HepG2 (cell line): ENCODE measurements at regions not wholly inside any gene's neighbourhood (a gene's known extent, or its start where the extent isn't known, plus 50 kb on each side); places are given as distances from the start of the nearest gene placed in this dataset.

Experiments
- ATAC-seq: fragments of 200-7000 bp; cut with Tn5 transposase; 3 replicates; pipeline ENCODE4 v1.9.1; 2020; ENCODE audit warnings: mild to moderate bottlenecking, moderate library complexity
- BruUV-seq: library from RNA; stranded (reverse); fragments of 400-500 nt; replicated peaks from 2 replicates; lab custom pipeline; 2021; lab: Mats Ljungman, UMichigan
- CTCF ChIA-PET: fragments of 300-600 bp; formaldehyde crosslinking; extraction: SDS; loops from one replicate; lab custom pipeline; 2021; ENCODE audit warnings: low total read pairs, inconsistent platforms, low intra/inter-chr PET ratio; lab: Yijun Ruan, JAX
- POLR2A ChIA-PET: fragments of 350-600 bp; sonication (Branson Sonifier 250); formaldehyde crosslinking; loops from one replicate; lab custom pipeline; 2020; ENCODE audit warnings: antibody characterized with exemption, inconsistent platforms; lab: Yijun Ruan, JAX
- DNase-seq: peaks from one replicate; pipeline ENCODE4 v3.0.0-alpha.2; 2015; ENCODE audit warnings: low spot score
- FAIRE-seq: peaks from 3 replicates; lab custom pipeline; 2011; peaks lifted over from hg19 to GRCh38; lab: Jason Lieb, UNC
- H2AFZ ChIP-seq: one replicate; pipeline ENCODE4 v1.6.1; 2011; ENCODE audit warnings: low read length, inconsistent platforms
- H3K27ac ChIP-seq: fragments of 300-600 bp; 3 replicates; pipeline ENCODE4 v1.8.0; 2011; ENCODE audit warnings: mixed run types, mild to moderate bottlenecking, mixed read lengths, low read length, inconsistent platforms; ENCODE audit not compliant: insufficient read depth; ENCODE audit errors: extremely low read length
- H3K27me3 ChIP-seq, 2 experiments: fragments of 200-600 bp in 1 of 2; 2 replicates in 1 of 2; 3 replicates in 1 of 2; pipeline versions ENCODE4 v1.6.0 to v1.8.0; 2011; ENCODE audit warnings: low read length in 2 of 2, mild to moderate bottlenecking in 2 of 2, moderate library complexity in 2 of 2, inconsistent platforms in 1 of 2; ENCODE audit not compliant: insufficient read depth in 2 of 2, control insufficient read depth in 1 of 2
- H3K36me3 ChIP-seq, 2 experiments: fragments of 200-600 bp in 1 of 2; replicated peaks in 1 of 2; 2 replicates in 1 of 2; 3 replicates in 1 of 2; pipeline versions ENCODE4 v1.5.1 to v1.8.0; 2011; ENCODE audit warnings: low read length in 2 of 2, inconsistent platforms in 1 of 2; ENCODE audit not compliant: insufficient read depth in 2 of 2, control insufficient read depth in 1 of 2
- H3K4me1 ChIP-seq: 2 replicates; pipeline ENCODE4 v1.5.1; 2012; ENCODE audit warnings: low read length, inconsistent platforms; ENCODE audit not compliant: insufficient read depth
- H3K4me2 ChIP-seq: 2 replicates; pipeline ENCODE4 v1.6.0; 2011; ENCODE audit warnings: low read depth, low read length, inconsistent platforms
- H3K4me3 ChIP-seq, 3 experiments: fragments of 200-600 bp in 1 of 3; sonication (generic), shearing (Covaris generic) in 1 of 3; replicated peaks in 1 of 3; 2 replicates each; pipeline ENCODE4 v1.5.1; 2011 to 2016; ENCODE audit warnings: low read length in 3 of 3, inconsistent platforms in 2 of 3, low read depth in 2 of 3, mild to moderate bottlenecking in 2 of 3, control low read depth in 1 of 3, mixed read lengths in 1 of 3; ENCODE audit not compliant: insufficient read depth in 1 of 3
- H3K79me2 ChIP-seq: one replicate; pipeline ENCODE4 v1.6.1; 2011; ENCODE audit warnings: low read length, inconsistent platforms; ENCODE audit not compliant: insufficient read depth
- H3K9ac ChIP-seq: 2 replicates; pipeline ENCODE4 v1.6.0; 2011; ENCODE audit warnings: mild to moderate bottlenecking, low read depth, low read length, inconsistent platforms; ENCODE audit not compliant: insufficient read depth
- H3K9me3 ChIP-seq: 2 replicates; pipeline ENCODE4 v1.5.1; 2012; ENCODE audit warnings: mild to moderate bottlenecking, low read length
- H4K20me1 ChIP-seq: 2 replicates; pipeline ENCODE4 v1.6.0; 2011; ENCODE audit warnings: inconsistent platforms, mild to moderate bottlenecking, low read length, moderate library complexity; ENCODE audit not compliant: insufficient read depth
- CAMTA2 ChIP-seq: sonication (generic); formaldehyde crosslinking; IDR thresholded peaks from 2 replicates; pipeline ENCODE4 v1.4.0; 2020; ENCODE audit warnings: mild to moderate bottlenecking, missing genetic modification reagents, borderline replicate concordance
- FOXO1 ChIP-seq: sonication (generic); formaldehyde crosslinking; IDR thresholded peaks from 2 replicates; pipeline ENCODE4 v1.4.0; 2020; ENCODE audit warnings: missing genetic modification reagents
- MBD4 ChIP-seq: IDR thresholded peaks from 2 replicates; pipeline ENCODE4 v1.6.1; 2012; ENCODE audit warnings: low read length, inconsistent platforms, borderline replicate concordance
- MXD4 ChIP-seq: IDR thresholded peaks from 2 replicates; pipeline ENCODE4 v1.6.1; 2016; ENCODE audit warnings: mild to moderate bottlenecking, missing biosample characterization, missing genetic modification reagents
- PLSCR1 ChIP-seq: sonication (generic); formaldehyde crosslinking; IDR thresholded peaks from 2 replicates; pipeline ENCODE4 v1.5.0; 2020; ENCODE audit warnings: missing genetic modification reagents, mild to moderate bottlenecking, borderline replicate concordance
- PTBP1 ChIP-seq: fragments of 200-400 bp; formaldehyde crosslinking; IDR thresholded peaks from 2 replicates; pipeline ENCODE4 v1.6.1; 2018; ENCODE audit warnings: low read length, low read depth; ENCODE audit not compliant: poor library complexity, severe bottlenecking
- RNF2 ChIP-seq: fragments of 450-650 bp; conservative IDR thresholded peaks from 2 replicates; pipeline ENCODE4 v1.6.1; 2016; ENCODE audit warnings: low read depth
- SATB2 ChIP-seq: sonication (generic); formaldehyde crosslinking; IDR thresholded peaks from 2 replicates; pipeline ENCODE4 v1.5.0; 2020; ENCODE audit warnings: missing genetic modification reagents
- SKIL ChIP-seq: sonication (generic); formaldehyde crosslinking; IDR thresholded peaks from 2 replicates; pipeline ENCODE4 v1.8.0; 2022; ENCODE audit warnings: missing genetic modification reagents, mild to moderate bottlenecking, moderate library complexity, borderline replicate concordance
- TEAD2 ChIP-seq: sonication (generic); formaldehyde crosslinking; IDR thresholded peaks from 2 replicates; pipeline ENCODE4 v1.9.0; 2021; ENCODE audit warnings: missing genetic modification reagents
- ZBTB4 ChIP-seq: sonication (generic); formaldehyde crosslinking; IDR thresholded peaks from 2 replicates; pipeline ENCODE4 v1.4.0; 2020; ENCODE audit warnings: missing genetic modification reagents, mild to moderate bottlenecking, borderline replicate concordance
- ZFP1 ChIP-seq: IDR thresholded peaks from 2 replicates; pipeline ENCODE4 v1.6.1; 2016
- ZFP62 ChIP-seq: sonication (generic); formaldehyde crosslinking; IDR thresholded peaks from 2 replicates; pipeline ENCODE4 v1.4.0; 2020; ENCODE audit warnings: missing genetic modification reagents
- ZNF275 ChIP-seq: sonication (generic); formaldehyde crosslinking; IDR thresholded peaks from 2 replicates; pipeline ENCODE4 v1.8.0; 2022; ENCODE audit warnings: missing genetic modification reagents, mild to moderate bottlenecking, inconsistent platforms, borderline replicate concordance
- ZNF317 ChIP-seq: sonication (generic); formaldehyde crosslinking; IDR thresholded peaks from 2 replicates; pipeline ENCODE4 v1.5.0; 2020; ENCODE audit warnings: mild to moderate bottlenecking, missing genetic modification reagents
- ZNF343 ChIP-seq: sonication (generic); formaldehyde crosslinking; IDR thresholded peaks from 2 replicates; pipeline ENCODE4 v1.4.0; 2020; ENCODE audit warnings: mild to moderate bottlenecking, missing genetic modification reagents
- ZNF619 ChIP-seq: sonication (generic); formaldehyde crosslinking; IDR thresholded peaks from 2 replicates; pipeline ENCODE4 v1.4.0; 2020; ENCODE audit warnings: mild to moderate bottlenecking, missing genetic modification reagents
- ZNF629 ChIP-seq: sonication (generic); formaldehyde crosslinking; conservative IDR thresholded peaks from 2 replicates; pipeline ENCODE4 v1.5.0; 2020; ENCODE audit warnings: missing genetic modification reagents
- ZNF660 ChIP-seq: sonication (generic); formaldehyde crosslinking; IDR thresholded peaks from 2 replicates; pipeline ENCODE4 v1.5.1; 2020; ENCODE audit warnings: mild to moderate bottlenecking, low read depth, missing genetic modification reagents, borderline replicate concordance
- ZNF709 ChIP-seq: sonication (generic); formaldehyde crosslinking; IDR thresholded peaks from 2 replicates; pipeline ENCODE4 v1.5.0; 2020; ENCODE audit warnings: mild to moderate bottlenecking, missing genetic modification reagents
- in situ Hi-C: cut with HindIII; loops from 2 replicates; pipeline ENCODE4 v1.10.0; 2017; ENCODE audit warnings: low pct_unique_long_range_greater_than_20kb; ENCODE audit not compliant: extremely low pct_ligation_motif_present
- intact Hi-C: fragments of 100-400 bp; cut with micrococcal nuclease; formaldehyde crosslinking; loops from one replicate; pipeline ENCODE4 v1.10.0; 2022; ENCODE audit not compliant: unreplicated experiment

- TF ChIP-seq ZNF275 (CRISPR knock-in tag) (no peak), SKIL (CRISPR knock-in tag) (no peak), SATB2 (CRISPR knock-in tag) (no peak), ZFP62 (CRISPR knock-in tag) (no peak), ZNF343 (CRISPR knock-in tag) (no peak), ZNF709 (CRISPR knock-in tag) (no peak), PLSCR1 (CRISPR knock-in tag) (no peak), RNF2 (no peak), PTBP1 (no peak)
Measured at GRCh38 chr13:50355797-50356196, 340.6 kb downstream of the KCNRG start (continued).

GRCh38 chr13:50357136-50357535 lies 341.9 kb downstream of the KCNRG start:
- no peak overlapping the region for H3K27ac ChIP-seq
- H3K27me3 ChIP-seq: no peaks in the 10 kb centered on the region
- H3K4me3 ChIP-seq: no peak overlapping the region
- in situ Hi-C loops: no loop called here
- H3K9ac ChIP-seq: no peak overlapping the region
- POLR2A ChIA-PET: no interaction called here
- H3K79me2 ChIP-seq: peaks cover 5% of the 10 kb centered on the region
- no peaks in the 10 kb centered on the region for H3K36me3 ChIP-seq
- no peaks in the 10 kb centered on the region; the same call in 1 of the 2 replicates for H4K20me1 ChIP-seq
- no peak for ATAC-seq
- FAIRE-seq: no peak
- H3K4me2 ChIP-seq: no peak overlapping the region
- intact Hi-C loops: no loop called here
- DNase-seq: no peak
- H3K4me1 ChIP-seq: peaks cover 25% of the 10 kb centered on the region
- H3K9me3 ChIP-seq: no peaks in the 10 kb centered on the region
- no TSS peak for BruUV-seq
- H2AFZ ChIP-seq: no peak overlapping the region
- CTCF ChIA-PET: no interaction called here
- TF ChIP-seq ZNF619 (CRISPR knock-in tag) (no peak), ZNF660 (CRISPR knock-in tag) (no peak), MBD4 (no peak), ZBTB4 (no peak), ZNF629 (CRISPR knock-in tag) (no peak), CAMTA2 (CRISPR knock-in tag) (no peak), ZFP1 (no peak), ZNF317 (CRISPR knock-in tag) (no peak), MXD4 (CRISPR knock-in tag) (no peak), FOXO1 (no peak), TEAD2 (no peak)
